ENCODE measurements at regions not wholly inside any gene's neighbourhood (a gene's known extent, or its start where the extent isn't known, plus 50 kb on each side); places are given as distances from the start of the nearest gene placed in this dataset.

- no peaks in the 10 kb centered on the region for H3K4me1 ChIP-seq (ENCODE audit: control insufficient read depth in 1 of 2, insufficient read depth in 2 of 2, low read length in 2 of 2)
- H3K9me3 ChIP-seq (ENCODE audit: control insufficient read depth in 1 of 2, insufficient read depth in 1 of 2, low read depth in 1 of 2, low read length in 2 of 2): no peaks in the 10 kb centered on the region
- intact Hi-C loops (cut with micrococcal nuclease): no loop called here
- no peak overlapping the region for H3K27ac ChIP-seq (ENCODE audit: low read depth, low read length)
- no peaks in the 10 kb centered on the region for H4K20me1 ChIP-seq (ENCODE audit: insufficient read depth)
- ATAC-seq: no peak
- no TSS peak for BruUV-seq (replicated peaks)
- RAD21 ChIA-PET (ENCODE audit: low non-redundant PET in 1 of 2, low total read pairs in 2 of 2, uncharacterized antibody in 2 of 2, unreplicated experiment in 2 of 2): no interaction called here
- H3K4me2 ChIP-seq (ENCODE audit: low read length): no peak overlapping the region
- H3K9me2 ChIP-seq (ENCODE audit: insufficient read depth): no peaks in the 10 kb centered on the region
- TF ChIP-seq CBX3 (IDR thresholded peaks at IDR 0.05; ENCODE audit: low read depth) (no peak), MAX (IDR thresholded peaks at IDR 0.05) (no peak), ZBTB33 (IDR thresholded peaks at IDR 0.05; ENCODE audit: extremely low read depth, insufficient replicate concordance, low read length) (no peak), POLR2A (IDR thresholded peaks at IDR 0.05; ENCODE audit: borderline replicate concordance, extremely low read depth, insufficient read depth, insufficient read length) (no peak), YY1 (IDR thresholded peaks at IDR 0.05; ENCODE audit: extremely low read depth, insufficient replicate concordance, low read depth, low read length) (no peak), ZFX (IDR thresholded peaks at IDR 0.05) (no peak), SP1 (IDR thresholded peaks at IDR 0.05; ENCODE audit: low read depth) (no peak), CEBPB (IDR thresholded peaks at IDR 0.05; ENCODE audit: low read depth) (no peak), TCF7L2 (IDR thresholded peaks at IDR 0.05; ENCODE audit: borderline replicate concordance, extremely low read depth, insufficient read depth, insufficient read length) (no peak), REST (IDR thresholded peaks at IDR 0.05; ENCODE audit: low read depth) (no peak), CTCF (IDR thresholded peaks at IDR 0.05 in 2 of 3, conservative IDR thresholded peaks at IDR 0.05 in 1 of 3; ENCODE audit: borderline replicate concordance in 1 of 3, insufficient read depth in 1 of 3, low read depth in 2 of 3, low read length in 2 of 3) (no peak)
- H3K79me2 ChIP-seq (ENCODE audit: insufficient read depth, low read length): no peaks in the 10 kb centered on the region
- DNase-seq (ENCODE audit: low read depth, low spot score): no peak
- no peak overlapping the region for H3K9ac ChIP-seq (ENCODE audit: low read length)
- POLR2A ChIA-PET: no interaction called here
- H3K36me3 ChIP-seq (ENCODE audit: control insufficient read depth in 1 of 2, insufficient read depth in 2 of 2, low read length in 2 of 2): no peaks in the 10 kb centered on the region
- no peaks in the 10 kb centered on the region for H3K27me3 ChIP-seq (ENCODE audit: insufficient read depth, low read length)
- no peak overlapping the region for H2AFZ ChIP-seq (ENCODE audit: low read depth, low read length, poor library complexity, severe bottlenecking)
- no peak overlapping the region for H3K4me3 ChIP-seq (replicated peaks in 1 of 2; ENCODE audit: low read depth in 1 of 2, low read length in 2 of 2)
- CTCF ChIA-PET: no interaction called here
Measured at GRCh38 chr2:147607379-147607778, 237.4 kb upstream of the ACVR2A start.
